ENCODE measurements at regions not wholly inside any gene's neighbourhood (a gene's known extent, or its start where the extent isn't known, plus 50 kb on each side); places are given as distances from the start of the nearest gene placed in this dataset.

DNA sequence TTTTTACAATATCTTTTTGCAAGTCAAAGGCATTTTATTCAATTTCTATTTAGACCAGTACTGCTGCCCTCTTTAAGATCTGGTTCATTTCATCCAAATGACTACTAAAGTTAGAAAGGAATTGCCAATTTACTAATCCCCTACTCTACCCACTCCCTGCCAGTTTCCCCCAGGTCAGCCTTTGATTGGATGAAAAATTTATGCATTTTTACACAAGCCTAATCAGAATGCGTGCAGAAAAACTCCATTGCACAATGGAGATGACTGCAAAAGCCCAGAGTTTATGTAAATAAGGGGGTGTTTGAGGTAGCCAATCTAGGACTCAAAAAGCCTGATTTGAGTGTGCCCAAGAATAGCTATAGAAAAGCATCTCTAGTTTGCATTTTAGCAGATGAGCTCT is 310.6 kb downstream of the PABPC4L start:
- no peak for DNase-seq
- H3K9ac ChIP-seq (ENCODE audit: low read depth, low read length) = no peak overlapping the region
- no peak overlapping the region for H4K5ac ChIP-seq (ENCODE audit: low read depth, low read length)
- H3K4me1 ChIP-seq (ENCODE audit: control insufficient read depth, insufficient read depth, low read length) = no peaks in the 10 kb centered on the region
- no peaks in the 10 kb centered on the region for H4K20me1 ChIP-seq (ENCODE audit: insufficient read depth, low read length)
- H3K14ac ChIP-seq (replicated peaks; ENCODE audit: low read depth, low read length) = no peak overlapping the region
- TF ChIP-seq MXI1 (IDR thresholded peaks at IDR 0.05; ENCODE audit: borderline replicate concordance, low read depth, low read length) (no peak), MAZ (IDR thresholded peaks at IDR 0.05; ENCODE audit: borderline replicate concordance, low read depth, low read length) (no peak), RFX5 (IDR thresholded peaks at IDR 0.05; ENCODE audit: low read depth, low read length) (no peak), MAFK (IDR thresholded peaks at IDR 0.05; ENCODE audit: low read depth, low read length) (no peak), RAD21 (IDR thresholded peaks at IDR 0.05; ENCODE audit: low read length) (no peak), SMC3 (IDR thresholded peaks at IDR 0.05; ENCODE audit: low read depth, low read length) (no peak), CEBPB (IDR thresholded peaks at IDR 0.05; ENCODE audit: low read depth, low read length) (no peak), RCOR1 (IDR thresholded peaks at IDR 0.05; ENCODE audit: insufficient replicate concordance, low read length) (no peak)
- TF ChIP-seq, protein P1, sequence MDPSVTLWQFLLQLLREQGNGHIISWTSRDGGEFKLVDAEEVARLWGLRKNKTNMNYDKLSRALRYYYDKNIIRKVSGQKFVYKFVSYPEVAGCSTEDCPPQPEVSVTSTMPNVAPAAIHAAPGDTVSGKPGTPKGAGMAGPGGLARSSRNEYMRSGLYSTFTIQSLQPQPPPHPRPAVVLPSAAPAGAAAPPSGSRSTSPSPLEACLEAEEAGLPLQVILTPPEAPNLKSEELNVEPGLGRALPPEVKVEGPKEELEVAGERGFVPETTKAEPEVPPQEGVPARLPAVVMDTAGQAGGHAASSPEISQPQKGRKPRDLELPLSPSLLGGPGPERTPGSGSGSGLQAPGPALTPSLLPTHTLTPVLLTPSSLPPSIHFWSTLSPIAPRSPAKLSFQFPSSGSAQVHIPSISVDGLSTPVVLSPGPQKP (IDR thresholded peaks at IDR 0.05; ENCODE audit: borderline replicate concordance, low read depth, low read length) = no peak
- TF ChIP-seq, protein P2, sequence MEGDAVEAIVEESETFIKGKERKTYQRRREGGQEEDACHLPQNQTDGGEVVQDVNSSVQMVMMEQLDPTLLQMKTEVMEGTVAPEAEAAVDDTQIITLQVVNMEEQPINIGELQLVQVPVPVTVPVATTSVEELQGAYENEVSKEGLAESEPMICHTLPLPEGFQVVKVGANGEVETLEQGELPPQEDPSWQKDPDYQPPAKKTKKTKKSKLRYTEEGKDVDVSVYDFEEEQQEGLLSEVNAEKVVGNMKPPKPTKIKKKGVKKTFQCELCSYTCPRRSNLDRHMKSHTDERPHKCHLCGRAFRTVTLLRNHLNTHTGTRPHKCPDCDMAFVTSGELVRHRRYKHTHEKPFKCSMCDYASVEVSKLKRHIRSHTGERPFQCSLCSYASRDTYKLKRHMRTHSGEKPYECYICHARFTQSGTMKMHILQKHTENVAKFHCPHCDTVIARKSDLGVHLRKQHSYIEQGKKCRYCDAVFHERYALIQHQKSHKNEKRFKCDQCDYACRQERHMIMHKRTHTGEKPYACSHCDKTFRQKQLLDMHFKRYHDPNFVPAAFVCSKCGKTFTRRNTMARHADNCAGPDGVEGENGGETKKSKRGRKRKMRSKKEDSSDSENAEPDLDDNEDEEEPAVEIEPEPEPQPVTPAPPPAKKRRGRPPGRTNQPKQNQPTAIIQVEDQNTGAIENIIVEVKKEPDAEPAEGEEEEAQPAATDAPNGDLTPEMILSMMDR (conservative IDR thresholded peaks at IDR 0.05; ENCODE audit: low read depth, low read length) = no peak
- ATAC-seq (ENCODE audit: low read depth) = no peak
- H2BK20ac ChIP-seq (ENCODE audit: low read depth, low read length) = no peak overlapping the region
- H3K79me1 ChIP-seq (ENCODE audit: low read depth in 1 of 2, low read length in 2 of 2) = no peaks in the 10 kb centered on the region
- H3K36me3 ChIP-seq (ENCODE audit: control insufficient read depth, insufficient read depth, low read length) = no peaks in the 10 kb centered on the region
- ChIA-PET POLR2A (ENCODE audit: unreplicated experiment) (no interaction called here), CTCF (no interaction called here)
- no peak overlapping the region for H3K18ac ChIP-seq (ENCODE audit: low read depth, low read length)
- no peak overlapping the region for H2BK5ac ChIP-seq (ENCODE audit: low read depth, low read length, poor library complexity, severe bottlenecking)
- H2AK9ac ChIP-seq (replicated peaks; ENCODE audit: low read depth, low read length, poor library complexity) = no peak overlapping the region
- no peak overlapping the region for H3K27ac ChIP-seq (ENCODE audit: insufficient read depth, low read length)
- no peaks in the 10 kb centered on the region for H3K27me3 ChIP-seq (ENCODE audit: control insufficient read depth, insufficient read depth, low read length)
- H3K4ac ChIP-seq (ENCODE audit: low read depth, low read length) = no peak overlapping the region
- H3K4me3 ChIP-seq (ENCODE audit: insufficient read depth, low read depth, low read length) = no peak overlapping the region
- WGBS, 2 experiments (ENCODE audit: extremely low coverage in 2 of 2, insufficient read length in 1 of 2) = no CpG with 5 or more reads among the region's 1 CpG
- H3K4me2 ChIP-seq (ENCODE audit: low read depth, low read length) = no peak overlapping the region
- H3K9me3 ChIP-seq (ENCODE audit: control insufficient read depth, insufficient read depth, low read length) = no peaks in the 10 kb centered on the region
- no peak overlapping the region for H2BK120ac ChIP-seq (ENCODE audit: low read depth, low read length)
- no TSS peak for BruUV-seq (replicated peaks)
- no peak overlapping the region for H3K56ac ChIP-seq (ENCODE audit: extremely low read depth, insufficient read depth, low read length)
- H4K91ac ChIP-seq (ENCODE audit: insufficient read depth, low read depth, low read length) = no peak overlapping the region
- dilution Hi-C loops (cut with HindIII; ENCODE audit: low sequenced_read_pairs, unreplicated experiment) = no loop called here
- H2BK15ac ChIP-seq (ENCODE audit: low read depth, low read length) = no peak overlapping the region
- in situ Hi-C loops (cut with MboI; ENCODE audit: low sequenced_read_pairs) = no loop called here
- no peak overlapping the region for H3K23ac ChIP-seq (ENCODE audit: low read depth, low read length)
- H3K9me1 ChIP-seq (ENCODE audit: insufficient read depth, low read length) = no peaks in the 10 kb centered on the region
- no peak overlapping the region for H2AFZ ChIP-seq (replicated peaks; ENCODE audit: low read length, poor library complexity)
- intact Hi-C loops (cut with micrococcal nuclease) = no loop called here
- no peak overlapping the region for H2AK5ac ChIP-seq (ENCODE audit: low read depth, low read length)
- H4K8ac ChIP-seq (ENCODE audit: low read depth in 2 of 2, low read length in 2 of 2) = no peak overlapping the region

All from IMR-90 (cell line).